Spinal cord (tissue), 9 donors: ENCODE measurements at regions not wholly inside any gene's neighbourhood (a gene's known extent, or its start where the extent isn't known, plus 50 kb on each side); places are given as distances from the start of the nearest gene placed in this dataset.

Experiments
- DNase-seq, 6 donors: peaks; one replicate each; pipeline versions ENCODE4 v3.0.0 to v3.0.0-alpha.2; 2013 to 2015; ENCODE audit warnings: low spot score in 6 of 6, low read depth in 4 of 6
- H3K27ac ChIP-seq: one replicate; pipeline ENCODE4 v1.5.1; 2013; ENCODE audit warnings: low read depth, low read length, control low read depth
- H3K27me3 ChIP-seq: one replicate; pipeline ENCODE4 v1.6.1; 2013; ENCODE audit warnings: low read length; ENCODE audit not compliant: control insufficient read depth, insufficient read depth
- H3K36me3 ChIP-seq: one replicate; pipeline ENCODE4 v1.6.1; 2013; ENCODE audit warnings: low read length; ENCODE audit not compliant: control insufficient read depth, insufficient read depth
- H3K4me1 ChIP-seq: one replicate; pipeline ENCODE4 v1.6.1; 2013; ENCODE audit warnings: low read length; ENCODE audit not compliant: control insufficient read depth, insufficient read depth
- H3K4me3 ChIP-seq: one replicate; pipeline ENCODE4 v1.5.1; 2013; ENCODE audit warnings: low read depth, low read length, control low read depth
- H3K9me3 ChIP-seq: one replicate; pipeline ENCODE4 v1.6.1; 2013; ENCODE audit warnings: low read length; ENCODE audit not compliant: control insufficient read depth, insufficient read depth
- WGBS: methylation state at CpG from one replicate; pipeline ENCODE4 v1.1.5; 2013; ENCODE audit warnings: missing lambda C conversion rate; ENCODE audit not compliant: insufficient coverage; 5-methylcytosine and 5-hydroxymethylcytosine counted together
- donor health status: healthy.

DNA sequence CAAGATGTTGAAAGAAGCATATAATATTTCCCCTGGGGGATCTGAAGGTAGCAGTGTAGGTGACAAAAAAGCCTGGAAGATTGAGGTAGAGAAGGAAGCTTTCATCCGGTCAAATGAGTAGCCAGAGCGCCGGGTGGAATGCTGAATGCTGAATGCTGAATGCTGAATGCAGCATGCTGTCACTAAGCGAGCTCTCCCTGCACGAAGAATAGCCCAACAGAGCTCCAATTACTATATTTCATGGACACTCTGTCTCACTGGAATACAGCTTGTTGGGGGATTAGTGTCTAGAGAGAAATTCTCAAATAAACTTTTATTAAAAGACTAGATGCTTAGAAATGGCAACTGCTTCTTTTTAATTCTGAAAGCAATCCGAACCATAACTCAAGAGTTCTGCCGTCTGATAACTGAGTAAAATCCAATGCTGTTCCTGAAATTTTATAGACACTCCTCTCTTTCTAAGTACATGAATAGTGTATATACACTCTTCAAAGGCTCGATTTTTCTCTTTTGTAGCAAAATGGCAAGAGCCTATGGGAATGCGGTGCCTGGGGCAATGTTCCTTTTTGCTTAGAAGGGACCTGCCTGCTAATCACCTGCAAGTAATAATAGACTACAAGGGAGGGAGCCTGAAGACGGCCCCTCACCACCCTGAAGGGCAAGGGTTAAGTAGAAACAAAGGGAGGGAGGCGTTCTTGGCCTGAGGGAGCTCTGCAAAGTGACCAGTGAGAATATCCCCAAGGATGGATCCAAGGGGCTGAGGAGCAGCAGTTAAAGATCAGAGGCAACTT lies 203.7 kb upstream of the ESRRG start:
- Histone ChIP-seq H3K4me3 (no peak overlapping the region), H3K9me3 (no peaks in the 10 kb centered on the region), H3K4me1 (peaks cover 16% of the 10 kb centered on the region), H3K27ac (peak overlapping the region; percentile 29), H3K36me3 (no peaks in the 10 kb centered on the region), H3K27me3 (no peaks in the 10 kb centered on the region)
- DNase-seq, result peak in 2 of 6 donors; percentile 63 to 78
- 12% methylated on average over 2 of the region's 11 CpGs for WGBS

- peaks cover 16% of the 10 kb centered on the region for H3K4me1 ChIP-seq
- WGBS, result 78% methylated on average over 4 of the region's 7 CpGs
- H3K27me3 ChIP-seq, result no peaks in the 10 kb centered on the region
- H3K4me3 ChIP-seq, result no peak overlapping the region
- no peak for DNase-seq
- no peaks in the 10 kb centered on the region for H3K9me3 ChIP-seq
- H3K27ac ChIP-seq, result no peak overlapping the region
- H3K36me3 ChIP-seq, result no peaks in the 10 kb centered on the region
Observed at GRCh38 chr1:216925962-216926625, 202.9 kb upstream of the ESRRG start.

DNA sequence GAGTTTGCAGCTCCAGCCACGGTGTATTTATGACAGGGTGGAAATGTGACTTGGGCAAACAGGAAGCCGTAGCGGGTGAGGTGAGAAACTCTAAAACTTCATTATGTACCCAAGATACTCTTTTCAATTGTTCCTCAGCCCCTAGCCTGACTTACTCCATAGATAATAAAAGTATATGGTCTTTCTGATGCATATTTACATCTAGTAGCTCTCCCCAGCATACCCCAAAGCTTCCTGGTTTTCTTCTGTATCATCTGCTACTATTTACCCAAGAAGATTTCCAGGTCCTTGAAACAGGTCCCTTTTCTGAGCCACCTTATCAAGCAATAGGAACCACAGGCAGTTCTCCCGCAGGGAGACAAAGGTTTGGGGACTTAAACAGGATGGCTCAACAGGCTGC lies 201.5 kb upstream of the ESRRG start:
- no peak overlapping the region for H3K27ac ChIP-seq
- H3K4me3 ChIP-seq, result no peak overlapping the region
- no peaks in the 10 kb centered on the region for H3K27me3 ChIP-seq
- WGBS, result 100% methylated on average over 1 of the region's 4 CpGs
- H3K4me1 ChIP-seq, result peaks cover 16% of the 10 kb centered on the region
- H3K36me3 ChIP-seq, result no peaks in the 10 kb centered on the region
- no peak for DNase-seq
- H3K9me3 ChIP-seq, result no peaks in the 10 kb centered on the region

GRCh38 chr1:216923601-216924000 lies 200.4 kb upstream of the ESRRG start:
- peaks cover 16% of the 10 kb centered on the region for H3K4me1 ChIP-seq
- WGBS, result 82% methylated on average over 5 of the region's 5 CpGs
- H3K36me3 ChIP-seq, result no peaks in the 10 kb centered on the region
- DNase-seq, result no peak
- H3K4me3 ChIP-seq, result no peak overlapping the region
- H3K27me3 ChIP-seq, result no peaks in the 10 kb centered on the region
- no peaks in the 10 kb centered on the region for H3K9me3 ChIP-seq
- H3K27ac ChIP-seq, result no peak overlapping the region

DNA sequence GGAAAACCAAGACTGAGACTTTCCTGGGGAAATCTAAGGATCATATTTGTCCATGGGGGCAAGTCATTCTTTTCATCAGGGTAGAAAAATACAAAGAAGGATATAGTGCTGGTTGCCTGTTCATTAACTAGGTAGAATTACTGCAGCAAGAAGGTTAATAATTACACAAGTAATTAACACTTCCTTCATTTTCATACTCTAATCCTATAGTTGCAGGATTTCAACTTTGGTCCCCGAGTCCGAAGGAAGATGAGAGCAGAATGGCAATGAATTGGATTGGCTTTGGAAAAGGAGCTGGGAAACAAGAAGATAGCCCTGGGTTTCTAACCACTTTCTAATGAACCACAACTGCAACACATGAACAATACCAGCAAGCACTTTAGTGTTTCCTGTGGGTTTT lies 199.2 kb upstream of the ESRRG start:
- no CpG with 5 or more reads among the region's 2 CpGs for WGBS
- Histone ChIP-seq H3K4me3 (no peak overlapping the region), H3K4me1 (peaks cover 13% of the 10 kb centered on the region), H3K27me3 (no peaks in the 10 kb centered on the region), H3K36me3 (no peaks in the 10 kb centered on the region), H3K27ac (no peak overlapping the region), H3K9me3 (no peaks in the 10 kb centered on the region)
- DNase-seq, result no peak

GRCh38 chr1:216921866-216922265 lies 198.6 kb upstream of the ESRRG start:
- WGBS, result no CpG with 5 or more reads among the region's 3 CpGs
- H3K27ac ChIP-seq, result no peak overlapping the region
- H3K4me1 ChIP-seq, result peaks cover 10% of the 10 kb centered on the region
- H3K9me3 ChIP-seq, result no peaks in the 10 kb centered on the region
- DNase-seq, result no peak
- H3K27me3 ChIP-seq, result no peaks in the 10 kb centered on the region
- no peaks in the 10 kb centered on the region for H3K36me3 ChIP-seq
- no peak overlapping the region for H3K4me3 ChIP-seq

DNA sequence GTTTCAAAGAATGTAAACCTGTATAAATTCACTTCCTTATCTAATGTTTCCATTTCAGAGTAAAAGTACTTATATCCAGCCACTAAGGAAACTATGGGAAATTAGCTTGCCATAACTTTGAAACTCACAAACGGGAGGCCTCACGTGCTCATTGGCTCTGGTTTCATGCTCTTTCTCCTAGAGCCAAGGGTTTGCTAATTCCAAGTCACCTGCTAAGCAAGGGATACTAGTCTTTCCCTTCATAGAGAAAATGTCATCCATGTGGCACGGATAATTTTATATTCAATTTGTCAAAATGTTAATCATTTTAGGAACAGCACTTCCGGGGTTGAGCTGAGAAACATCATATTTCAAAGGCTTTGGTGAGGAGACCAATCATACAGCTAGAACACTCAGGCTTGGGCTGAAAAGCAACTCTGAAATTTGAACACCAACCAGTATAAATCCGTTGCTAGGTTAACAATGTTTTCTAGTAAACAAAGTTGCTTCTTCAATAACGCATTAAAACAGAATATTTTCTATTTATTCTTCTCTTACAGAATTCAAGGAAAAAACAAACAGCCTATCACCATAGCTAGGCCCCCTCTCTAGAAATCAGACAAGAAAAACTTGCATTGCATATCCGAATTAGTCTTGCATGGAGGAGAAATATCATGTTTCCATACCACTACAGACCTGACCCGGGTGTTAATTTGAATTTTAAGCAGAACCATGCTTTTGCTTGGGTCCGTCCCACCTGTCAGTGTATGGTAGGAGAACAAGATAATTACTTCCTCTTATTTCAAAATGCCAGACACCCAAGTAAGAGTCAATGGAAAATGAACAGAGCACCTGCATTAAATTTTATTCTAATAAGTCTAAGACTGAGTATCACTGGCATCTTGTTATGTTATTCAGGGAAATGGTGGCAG lies 196.1 kb upstream of the ESRRG start:
- H3K27ac ChIP-seq, result no peak overlapping the region
- H3K9me3 ChIP-seq, result no peaks in the 10 kb centered on the region
- 92% methylated on average over 3 of the region's 9 CpGs for WGBS
- no peaks in the 10 kb centered on the region for H3K36me3 ChIP-seq
- DNase-seq, result no peak
- peaks cover 2% of the 10 kb centered on the region for H3K4me1 ChIP-seq
- no peak overlapping the region for H3K4me3 ChIP-seq
- H3K27me3 ChIP-seq, result no peaks in the 10 kb centered on the region

GRCh38 chr1:216916890-216917438 lies 193.7 kb upstream of the ESRRG start:
- 85% methylated on average over 4 of the region's 6 CpGs for WGBS
- Histone ChIP-seq H3K27ac (no peak overlapping the region), H3K36me3 (no peaks in the 10 kb centered on the region), H3K27me3 (no peaks in the 10 kb centered on the region), H3K4me1 (no peaks in the 10 kb centered on the region), H3K9me3 (no peaks in the 10 kb centered on the region), H3K4me3 (no peak overlapping the region)
- DNase-seq, result no peak

DNA sequence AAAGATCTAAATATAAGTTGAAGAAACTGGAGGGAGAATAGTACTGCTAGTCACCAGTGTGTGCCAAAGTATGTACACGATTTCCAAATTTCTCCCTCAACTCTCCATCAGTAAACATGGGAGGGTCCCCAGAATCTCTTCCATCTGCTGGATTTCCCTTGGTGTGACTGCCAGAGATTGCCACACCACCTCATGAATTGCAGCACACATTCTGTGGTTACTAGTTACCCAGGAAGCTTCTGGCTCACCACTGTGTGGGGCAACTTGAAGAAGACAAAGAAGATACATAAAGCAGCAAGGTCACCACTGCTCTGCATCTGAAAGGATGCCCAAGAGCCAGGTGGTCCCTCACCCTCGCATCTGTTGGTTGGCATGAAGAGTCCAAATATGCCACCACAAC lies 191.7 kb upstream of the ESRRG start:
- Histone ChIP-seq H3K4me3 (no peak overlapping the region), H3K4me1 (no peaks in the 10 kb centered on the region), H3K27me3 (no peaks in the 10 kb centered on the region), H3K27ac (no peak overlapping the region), H3K36me3 (no peaks in the 10 kb centered on the region), H3K9me3 (no peaks in the 10 kb centered on the region)
- 100% methylated on average over 1 of the region's 2 CpGs for WGBS
- DNase-seq, result peak in 1 of 6 donors; percentile 10
